Astrocyte (in vitro differentiated cells and primary cell): ENCODE measurements at regions not wholly inside any gene's neighbourhood (a gene's known extent, or its start where the extent isn't known, plus 50 kb on each side); places are given as distances from the start of the nearest gene placed in this dataset.

Experiments used
- DNase-seq: peaks from one replicate; pipeline ENCODE4 v3.0.0-alpha.2; 2010; ENCODE audit warnings: low read depth
- FAIRE-seq: peaks from 2 replicates; lab custom pipeline; 2011; peaks lifted over from hg19 to GRCh38; lab: Jason Lieb, UNC
- H2AFZ ChIP-seq: 2 replicates; pipeline ENCODE4 v1.6.0; 2012; ENCODE audit warnings: low read depth, low read length, inconsistent platforms
- H3K27ac ChIP-seq: 2 replicates; pipeline ENCODE4 v1.5.1; 2011; ENCODE audit warnings: low read depth, low read length, inconsistent platforms
- H3K27me3 ChIP-seq: 2 replicates; pipeline ENCODE4 v1.6.0; 2011; ENCODE audit warnings: low read length, inconsistent platforms; ENCODE audit not compliant: insufficient read depth
- H3K36me3 ChIP-seq: 2 replicates; pipeline ENCODE4 v1.5.1; 2011; ENCODE audit warnings: low read length, inconsistent platforms; ENCODE audit not compliant: insufficient read depth
- H3K4me1 ChIP-seq: 2 replicates; pipeline ENCODE4 v1.5.1; 2011; ENCODE audit warnings: low read length, inconsistent platforms; ENCODE audit not compliant: insufficient read depth
- H3K4me2 ChIP-seq: 2 replicates; pipeline ENCODE4 v1.6.0; 2012; ENCODE audit warnings: low read length, inconsistent platforms
- H3K4me3 ChIP-seq: 2 replicates; pipeline ENCODE4 v1.5.1; 2011; ENCODE audit warnings: low read depth, mild to moderate bottlenecking, low read length, inconsistent platforms; ENCODE audit not compliant: insufficient read depth
- H3K79me2 ChIP-seq: 2 replicates; pipeline ENCODE4 v1.6.0; 2012; ENCODE audit warnings: mild to moderate bottlenecking, low read length, inconsistent platforms; ENCODE audit not compliant: insufficient read depth
- H3K9ac ChIP-seq: 2 replicates; pipeline ENCODE4 v1.6.0; 2012; ENCODE audit warnings: mild to moderate bottlenecking, low read length, inconsistent platforms
- H3K9me3 ChIP-seq: 2 replicates; pipeline ENCODE4 v1.5.1; 2012; ENCODE audit warnings: low read depth, mild to moderate bottlenecking, low read length, inconsistent platforms; ENCODE audit not compliant: insufficient read depth
- H4K20me1 ChIP-seq: 2 replicates; pipeline ENCODE4 v1.6.0; 2012; ENCODE audit warnings: low read length, inconsistent platforms; ENCODE audit not compliant: insufficient read depth
- H3K27ac Mint-ChIP-seq: one replicate; pipeline ENCODE4 v1.8.0; 2021; ENCODE audit warnings: mild to moderate bottlenecking, mixed read lengths; ENCODE audit not compliant: unreplicated experiment
- H3K27me3 Mint-ChIP-seq: one replicate; pipeline ENCODE4 v1.8.0; 2021; ENCODE audit warnings: low read depth, mixed read lengths; ENCODE audit not compliant: unreplicated experiment
- H3K36me3 Mint-ChIP-seq: one replicate; pipeline ENCODE4 v1.8.0; 2021; ENCODE audit warnings: low read depth, mixed read lengths; ENCODE audit not compliant: unreplicated experiment
- H3K4me1 Mint-ChIP-seq: one replicate; pipeline ENCODE4 v1.8.0; 2021; ENCODE audit warnings: low read depth, mixed read lengths; ENCODE audit not compliant: unreplicated experiment
- H3K4me3 Mint-ChIP-seq: one replicate; pipeline ENCODE4 v1.8.0; 2021; ENCODE audit warnings: mild to moderate bottlenecking, moderate library complexity, mixed read lengths; ENCODE audit not compliant: unreplicated experiment
- H3K9me3 Mint-ChIP-seq: one replicate; pipeline ENCODE4 v1.8.0; 2021; ENCODE audit warnings: mild to moderate bottlenecking, mixed read lengths; ENCODE audit not compliant: unreplicated experiment
- EZH2 ChIP-seq: IDR thresholded peaks from 2 replicates; pipeline ENCODE4 v1.6.1; 2012; ENCODE audit warnings: mild to moderate bottlenecking, low read length, inconsistent platforms; ENCODE audit not compliant: insufficient read depth
- TF ChIP-seq, protein P1 (sequence below): IDR thresholded peaks from 2 replicates; pipeline ENCODE4 v1.5.1; 2011; ENCODE audit warnings: low read depth, mild to moderate bottlenecking, inconsistent platforms, low read length, moderate library complexity; ENCODE audit not compliant: insufficient read depth

DNA sequence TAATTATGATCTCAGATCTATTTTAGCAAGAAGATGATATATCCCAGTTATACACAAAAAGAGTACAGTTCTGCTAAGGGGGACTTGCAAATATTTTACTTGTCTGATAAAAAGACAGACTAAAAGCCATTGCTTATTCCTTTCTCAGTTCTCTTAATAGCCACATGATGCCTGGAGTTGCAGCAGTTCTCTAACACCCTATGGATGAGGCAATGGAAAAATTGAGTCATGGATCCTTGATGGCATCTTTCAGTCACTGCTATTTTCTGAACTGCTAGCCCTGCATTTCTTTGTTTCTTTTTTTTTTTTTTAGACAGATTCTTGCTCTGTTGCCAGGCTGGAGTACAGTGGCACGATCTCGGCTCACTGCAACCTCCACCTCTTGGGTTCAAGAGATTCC lies 1956.7 kb downstream of the C4orf33 start:
- Histone ChIP-seq H3K36me3 (no peaks in the 10 kb centered on the region), H3K9me3 (no peaks in the 10 kb centered on the region), H4K20me1 (no peaks in the 10 kb centered on the region), H3K9ac (no peak overlapping the region), H3K4me2 (no peak overlapping the region), H2AFZ (no peak overlapping the region), H3K4me1 (no peaks in the 10 kb centered on the region), H3K27me3 (no peaks in the 10 kb centered on the region), H3K27ac (no peak overlapping the region), H3K79me2 (no peaks in the 10 kb centered on the region), H3K4me3 (no peak overlapping the region)
- Mint-ChIP-seq H3K27me3 (no peaks in the 10 kb centered on the region), H3K9me3 (no peaks in the 10 kb centered on the region), H3K36me3 (no peaks in the 10 kb centered on the region), H3K27ac (no peak overlapping the region), H3K4me1 (no peaks in the 10 kb centered on the region), H3K4me3 (no peak overlapping the region)
- FAIRE-seq (no peak), DNase-seq (no peak)
- TF ChIP-seq EZH2: no peak
- TF ChIP-seq, protein P1, sequence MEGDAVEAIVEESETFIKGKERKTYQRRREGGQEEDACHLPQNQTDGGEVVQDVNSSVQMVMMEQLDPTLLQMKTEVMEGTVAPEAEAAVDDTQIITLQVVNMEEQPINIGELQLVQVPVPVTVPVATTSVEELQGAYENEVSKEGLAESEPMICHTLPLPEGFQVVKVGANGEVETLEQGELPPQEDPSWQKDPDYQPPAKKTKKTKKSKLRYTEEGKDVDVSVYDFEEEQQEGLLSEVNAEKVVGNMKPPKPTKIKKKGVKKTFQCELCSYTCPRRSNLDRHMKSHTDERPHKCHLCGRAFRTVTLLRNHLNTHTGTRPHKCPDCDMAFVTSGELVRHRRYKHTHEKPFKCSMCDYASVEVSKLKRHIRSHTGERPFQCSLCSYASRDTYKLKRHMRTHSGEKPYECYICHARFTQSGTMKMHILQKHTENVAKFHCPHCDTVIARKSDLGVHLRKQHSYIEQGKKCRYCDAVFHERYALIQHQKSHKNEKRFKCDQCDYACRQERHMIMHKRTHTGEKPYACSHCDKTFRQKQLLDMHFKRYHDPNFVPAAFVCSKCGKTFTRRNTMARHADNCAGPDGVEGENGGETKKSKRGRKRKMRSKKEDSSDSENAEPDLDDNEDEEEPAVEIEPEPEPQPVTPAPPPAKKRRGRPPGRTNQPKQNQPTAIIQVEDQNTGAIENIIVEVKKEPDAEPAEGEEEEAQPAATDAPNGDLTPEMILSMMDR: no peak

DNA sequence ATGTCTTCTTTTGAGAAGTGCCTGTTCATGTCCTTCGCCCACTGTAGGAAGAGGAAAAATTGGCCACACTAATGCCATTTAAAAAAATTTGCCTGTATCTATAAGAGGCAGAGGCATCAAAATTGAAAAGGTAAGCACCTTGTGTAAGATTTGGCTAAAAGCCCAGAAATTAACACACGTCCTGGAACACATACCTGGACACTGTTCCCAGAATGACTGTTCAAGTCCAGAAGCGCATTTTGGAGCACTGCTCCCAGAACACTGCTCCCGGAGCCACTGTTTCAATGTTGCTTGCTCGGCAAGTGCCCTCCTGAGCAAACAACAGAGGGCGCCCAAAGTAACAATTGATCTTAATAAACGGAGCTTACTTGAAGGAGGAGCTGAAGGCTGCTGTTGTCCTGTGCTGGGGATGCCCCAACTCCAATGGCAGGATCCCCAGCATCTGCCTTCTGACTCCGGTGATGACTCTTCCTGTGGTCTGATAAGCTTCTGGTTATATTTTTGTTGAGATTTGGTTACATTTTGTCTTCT lies 1958.6 kb downstream of the C4orf33 start:
- Histone ChIP-seq H2AFZ (no peak overlapping the region), H3K36me3 (no peaks in the 10 kb centered on the region), H3K79me2 (no peaks in the 10 kb centered on the region), H3K4me2 (no peak overlapping the region), H3K9ac (no peak overlapping the region), H3K27me3 (no peaks in the 10 kb centered on the region), H3K27ac (no peak overlapping the region), H3K9me3 (no peaks in the 10 kb centered on the region), H3K4me1 (no peaks in the 10 kb centered on the region), H3K4me3 (no peak overlapping the region), H4K20me1 (no peaks in the 10 kb centered on the region)
- Mint-ChIP-seq H3K36me3 (no peaks in the 10 kb centered on the region), H3K9me3 (no peaks in the 10 kb centered on the region), H3K4me3 (no peak overlapping the region), H3K4me1 (no peaks in the 10 kb centered on the region), H3K27me3 (no peaks in the 10 kb centered on the region), H3K27ac (no peak overlapping the region)
- no peak for DNase-seq
- TF ChIP-seq EZH2: no peak
- TF ChIP-seq, protein P1: no peak
- no peak for FAIRE-seq

DNA sequence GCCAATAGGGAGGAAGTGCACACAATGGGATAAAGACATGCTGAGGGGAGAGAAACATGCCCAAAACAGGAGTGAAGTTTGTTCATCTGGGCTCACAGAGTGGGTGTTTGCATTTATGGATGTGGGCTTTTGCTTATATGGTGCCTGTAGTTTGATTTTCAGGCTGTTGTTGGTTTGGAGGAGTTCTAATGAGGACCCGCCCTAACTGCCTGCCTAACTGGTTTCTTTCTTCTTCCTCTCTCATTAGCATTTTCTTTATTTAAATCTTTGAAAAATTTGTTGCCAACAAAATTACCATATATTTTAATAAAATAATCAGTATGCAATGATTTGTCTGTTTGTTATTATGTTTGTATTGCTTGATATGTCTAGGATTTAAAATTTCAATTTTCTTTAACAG lies 1965.8 kb downstream of the C4orf33 start:
- FAIRE-seq (no peak), DNase-seq (no peak)
- Histone ChIP-seq H3K27ac (no peak overlapping the region), H3K4me2 (no peak overlapping the region), H4K20me1 (no peaks in the 10 kb centered on the region), H3K4me1 (no peaks in the 10 kb centered on the region), H3K4me3 (no peak overlapping the region), H2AFZ (no peak overlapping the region), H3K9ac (no peak overlapping the region), H3K27me3 (no peaks in the 10 kb centered on the region), H3K36me3 (no peaks in the 10 kb centered on the region), H3K79me2 (no peaks in the 10 kb centered on the region), H3K9me3 (peaks cover 17% of the 10 kb centered on the region)
- TF ChIP-seq EZH2: no peak
- TF ChIP-seq, protein P1: no peak
- H3K36me3 Mint-ChIP-seq: no peaks in the 10 kb centered on the region
- H3K4me1 Mint-ChIP-seq: no peaks in the 10 kb centered on the region
- no peak overlapping the region for H3K4me3 Mint-ChIP-seq
- H3K27me3 Mint-ChIP-seq: no peaks in the 10 kb centered on the region
- H3K27ac Mint-ChIP-seq: no peak overlapping the region
- H3K9me3 Mint-ChIP-seq: peaks cover 9% of the 10 kb centered on the region
